ENCODE measurements at regions not wholly inside any gene's neighbourhood (a gene's known extent, or its start where the extent isn't known, plus 50 kb on each side); places are given as distances from the start of the nearest gene placed in this dataset.
"Not testable (repeated sequence)": the region's sequence is repeated elsewhere in the genome, so short reads cannot be mapped to it uniquely, and the experiment has no call there.

DNA sequence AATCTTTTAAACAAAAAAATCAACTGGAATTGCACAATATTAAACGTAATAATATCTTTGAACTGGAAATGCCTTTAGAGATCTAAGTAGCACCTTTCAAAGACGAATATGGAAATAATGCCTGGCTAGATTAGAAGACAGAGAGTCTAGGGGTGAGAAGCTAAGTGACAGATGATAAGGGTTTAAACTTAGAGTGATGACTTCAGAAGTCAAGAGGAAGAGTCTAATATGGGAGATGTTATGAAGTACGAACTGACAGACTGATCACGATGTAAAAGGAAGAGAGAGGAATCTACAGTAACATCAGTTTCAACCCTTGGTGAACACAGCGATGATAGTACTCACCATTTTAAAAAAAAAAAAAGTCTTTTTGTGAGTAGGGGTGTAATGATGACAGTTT is 57.9 kb downstream of the HINT1 start:
- no peak for DNase-seq

DNA sequence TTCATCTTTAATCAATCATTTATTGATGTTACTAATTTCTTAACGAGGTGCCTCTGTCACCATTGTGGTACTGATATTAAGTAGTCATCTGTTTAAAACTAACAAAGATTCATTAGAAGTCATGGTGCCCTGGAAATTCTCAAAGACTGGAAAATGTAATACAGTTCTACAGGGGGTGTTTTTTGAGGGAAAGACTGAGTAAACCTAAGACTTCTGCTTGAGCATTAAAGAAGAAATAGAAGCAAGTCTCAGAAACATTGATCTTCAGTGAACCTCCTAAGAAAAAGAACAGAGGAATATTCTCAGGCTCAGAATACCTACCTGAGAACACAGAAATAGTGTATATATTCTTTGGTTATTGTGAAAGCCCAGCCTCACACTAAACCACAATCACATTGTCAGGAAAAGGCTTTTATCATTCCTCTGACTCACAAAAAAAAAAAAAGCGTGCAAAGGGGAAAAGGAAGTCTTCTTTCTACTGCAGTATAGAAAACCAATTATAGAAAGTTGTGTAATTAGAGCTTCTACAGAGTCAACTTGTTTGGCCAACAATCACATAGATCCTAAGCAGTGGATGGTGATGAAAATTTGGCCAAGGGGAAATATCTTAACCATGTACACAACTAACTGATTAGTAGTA is 60.8 kb downstream of the HINT1 start:
- DNase-seq = no peak

DNA sequence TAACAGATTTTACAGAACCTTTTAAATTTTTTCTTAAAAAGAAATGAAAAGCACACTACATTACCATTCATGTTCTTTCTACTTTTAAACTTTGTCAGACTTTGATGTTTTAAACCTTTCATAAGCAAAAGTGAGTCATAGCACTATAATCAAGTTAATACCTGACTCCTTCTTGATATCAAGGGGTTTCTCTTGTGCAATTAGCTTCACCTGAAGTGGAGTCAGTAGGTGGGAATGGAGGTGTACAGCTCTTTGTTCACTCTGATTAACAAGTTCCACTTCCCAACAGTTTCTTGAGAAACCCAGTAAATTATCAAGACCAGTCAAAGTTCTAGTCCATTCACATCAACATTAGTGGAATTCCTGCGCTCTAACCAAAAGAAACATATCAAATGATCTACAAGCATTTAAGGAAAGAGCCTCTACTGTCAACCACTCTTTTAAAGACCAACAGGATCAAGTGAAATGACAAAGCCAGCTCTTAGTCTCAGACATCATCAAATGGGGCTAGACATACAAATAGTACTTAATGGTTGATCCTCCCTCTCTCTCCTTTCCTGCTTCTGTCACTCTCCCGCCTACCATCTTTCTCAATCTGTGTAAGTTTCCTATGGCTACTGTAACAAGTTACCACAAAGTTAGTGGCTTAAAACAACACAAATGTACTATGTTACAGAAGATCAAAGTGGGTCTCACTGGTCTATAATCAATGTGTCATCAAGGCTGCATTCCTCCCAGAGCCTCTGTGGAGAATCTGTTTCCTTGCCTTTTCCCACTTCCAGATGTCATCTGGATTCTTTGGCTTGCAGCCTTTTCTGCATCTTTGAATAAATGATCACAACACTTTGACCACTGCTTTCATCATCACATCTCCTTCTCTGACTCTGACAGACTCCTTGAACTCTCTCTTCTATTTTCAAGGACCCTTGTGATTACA is 68.0 kb downstream of the HINT1 start:
- DNase-seq = no peak

DNA sequence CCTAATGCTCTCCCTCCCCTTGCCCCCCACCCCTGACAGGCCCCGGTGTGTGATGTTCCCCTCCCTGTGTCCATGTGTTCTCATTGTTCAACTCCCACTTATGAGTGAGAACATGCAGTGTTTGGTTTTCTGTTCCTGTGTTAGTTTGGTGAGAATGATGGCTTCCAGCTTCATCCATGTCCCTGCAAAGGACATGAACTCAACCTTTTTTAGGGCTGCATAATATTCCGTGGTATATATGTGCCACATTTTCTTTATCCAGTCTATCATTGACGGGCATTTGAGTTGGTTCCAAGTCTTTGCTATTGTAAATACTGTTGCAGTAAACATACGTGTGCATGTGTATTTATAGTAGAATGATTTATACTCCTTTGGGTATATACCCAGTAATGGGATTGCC is 69.5 kb downstream of the HINT1 start:
- not testable (repeated sequence) for DNase-seq

DNA sequence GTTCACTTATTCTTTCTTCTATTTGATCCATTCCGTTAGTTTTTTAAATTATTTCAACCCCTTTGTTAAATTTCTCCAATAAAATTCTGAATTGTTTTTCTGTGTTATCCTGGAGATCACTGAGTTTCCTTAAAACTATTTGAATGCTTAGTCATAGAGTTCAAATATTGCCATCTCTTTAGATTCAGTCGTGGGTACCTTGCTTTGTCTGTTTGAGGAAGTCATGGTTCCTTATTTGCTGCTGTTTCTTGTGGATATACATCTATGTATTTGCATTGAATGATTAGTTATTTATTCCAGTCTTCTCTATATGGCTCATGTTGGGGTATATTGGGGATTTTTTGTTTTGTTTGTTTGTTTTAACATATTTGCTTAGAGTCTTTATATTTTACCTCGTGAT is 80.6 kb downstream of the HINT1 start:
- no peak for DNase-seq

DNA sequence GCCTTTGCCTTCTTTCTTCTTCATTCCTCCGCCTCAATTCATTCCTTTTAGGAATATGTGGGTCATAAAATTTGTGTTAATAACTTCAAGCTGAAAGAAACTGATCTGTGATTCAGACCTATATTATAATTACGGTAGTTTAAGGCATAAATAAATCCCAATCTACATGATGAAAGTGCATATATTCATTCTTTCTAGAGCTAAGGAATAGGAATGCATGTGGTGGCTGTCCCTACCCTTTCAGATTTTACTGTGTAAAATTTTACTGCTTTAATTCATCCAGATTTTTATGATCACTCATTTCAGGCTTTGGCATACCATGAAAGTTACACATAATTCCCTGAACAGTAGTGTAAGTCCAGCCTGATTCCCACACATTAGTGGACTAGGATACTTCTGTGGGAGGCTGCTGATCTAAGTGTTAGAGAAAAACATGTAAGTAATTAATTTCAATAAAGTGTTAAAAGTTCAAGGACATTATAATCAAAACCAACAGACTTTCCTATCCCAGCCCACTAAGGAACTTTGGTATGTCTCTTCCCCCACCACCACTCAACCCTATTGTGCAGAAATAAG is 83.1 kb downstream of the HINT1 start:
- no peak for DNase-seq

DNA sequence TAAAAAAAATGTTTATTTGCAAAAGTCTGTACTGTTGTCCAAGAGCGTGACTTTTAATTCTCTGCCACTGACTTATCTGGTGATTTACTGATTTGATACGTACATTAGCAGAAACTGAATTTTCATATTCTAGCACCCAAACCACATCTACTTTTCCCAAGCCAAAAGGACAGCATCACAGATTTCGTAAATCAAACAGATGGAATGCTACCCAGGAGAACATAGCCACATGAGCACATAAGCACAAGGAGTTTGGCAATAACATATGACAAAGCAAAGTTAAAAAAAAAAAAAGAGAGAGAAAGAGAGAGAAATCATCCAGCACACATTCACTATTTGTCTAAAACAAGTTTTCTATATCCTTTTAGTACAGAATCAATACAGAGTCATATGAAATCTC is 83.7 kb downstream of the HINT1 start:
- no peak for DNase-seq

DNA sequence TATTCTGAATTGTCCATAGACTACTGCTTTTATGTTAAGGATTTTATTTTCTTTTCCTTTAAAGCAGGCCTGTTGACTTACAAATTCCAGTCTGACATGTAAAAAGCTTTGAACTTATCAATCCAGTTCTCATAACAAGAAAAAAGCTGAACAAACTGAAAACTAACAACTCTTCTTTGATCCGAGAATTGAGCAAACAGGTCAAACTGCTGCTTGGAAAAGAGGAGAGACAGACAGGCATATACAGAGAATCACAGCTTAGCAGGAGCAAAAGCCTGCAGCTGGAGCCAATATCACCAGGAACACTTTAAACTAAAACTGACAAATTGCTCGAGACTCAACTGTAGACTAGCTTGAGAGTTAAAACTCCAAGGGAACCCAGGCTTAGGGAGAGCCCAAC is 85.8 kb downstream of the HINT1 start:
- no peak for DNase-seq

DNA sequence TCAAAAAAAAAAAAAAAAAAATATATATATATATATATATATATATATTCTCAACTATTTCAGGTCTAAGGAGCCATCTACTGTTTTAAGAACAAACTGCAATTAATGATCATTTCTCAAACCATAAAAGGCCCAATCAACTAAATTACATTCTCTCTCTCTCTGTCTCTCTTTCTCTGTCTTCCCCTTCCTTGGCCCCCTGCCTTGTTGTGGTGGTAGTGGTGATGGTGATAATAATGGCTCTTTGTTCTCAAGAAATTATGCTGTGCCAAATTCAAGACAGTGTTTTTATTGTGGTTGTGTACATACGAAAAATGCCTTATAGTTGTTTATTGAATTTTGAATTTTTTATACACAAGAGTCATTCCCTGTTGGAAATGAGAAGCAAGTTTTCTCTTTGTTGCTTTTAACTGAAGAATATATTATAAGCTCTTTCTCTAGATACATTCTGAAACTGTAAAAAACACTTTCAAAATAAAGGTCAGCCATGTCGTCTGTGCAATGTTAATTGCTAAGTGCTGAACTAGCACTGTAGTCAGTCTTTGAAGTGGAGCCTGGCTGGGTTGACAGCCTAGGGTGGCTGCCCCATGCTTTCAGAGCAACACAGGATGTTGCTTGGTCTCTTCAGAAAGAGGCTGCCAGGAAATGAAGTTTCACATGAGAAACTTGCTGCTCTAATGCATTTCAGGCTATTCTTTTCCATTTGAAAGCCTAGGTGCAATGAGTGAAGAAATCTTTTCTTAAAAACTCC is 96.0 kb downstream of the HINT1 start:
- no peak for DNase-seq

DNA sequence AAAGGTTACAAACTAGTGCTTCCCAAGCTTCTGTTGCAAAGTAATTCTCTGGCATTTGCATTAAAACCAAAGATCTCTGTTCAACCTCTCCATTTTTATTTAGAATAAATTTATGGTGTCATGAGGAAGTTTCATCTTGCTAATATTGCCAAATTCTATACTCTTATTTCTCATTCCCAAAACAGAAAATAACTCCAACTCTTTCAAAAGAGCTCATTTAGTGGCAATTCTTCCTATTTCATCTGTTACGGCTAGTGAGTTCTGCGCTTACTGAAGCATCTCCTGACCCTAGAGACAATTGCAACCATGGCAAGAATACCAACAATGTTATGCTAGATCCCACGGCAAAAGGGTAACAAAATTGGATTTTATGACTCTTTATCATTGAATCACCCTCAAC is 97.0 kb downstream of the HINT1 start:
- DNase-seq = no peak

DNA sequence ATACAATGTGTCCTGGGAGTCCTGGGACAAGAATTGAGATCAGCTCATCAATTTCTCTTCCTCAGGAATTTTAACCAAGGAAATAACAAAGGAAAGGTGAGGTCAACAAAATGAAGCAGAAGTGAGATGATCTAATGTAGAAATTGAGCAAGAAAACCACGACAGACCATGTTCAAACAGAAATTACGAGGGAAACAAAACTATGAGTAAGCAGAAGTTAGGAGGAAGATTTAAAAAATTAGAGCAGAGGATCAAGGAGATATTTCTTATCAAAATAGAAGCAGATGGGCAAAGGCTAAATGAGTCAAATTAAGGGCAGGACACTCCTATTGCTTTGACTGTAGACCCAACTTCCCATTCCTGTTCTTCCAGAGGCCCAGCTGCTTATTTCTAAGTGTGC is 97.4 kb downstream of the HINT1 start:
- DNase-seq = no peak

DNA sequence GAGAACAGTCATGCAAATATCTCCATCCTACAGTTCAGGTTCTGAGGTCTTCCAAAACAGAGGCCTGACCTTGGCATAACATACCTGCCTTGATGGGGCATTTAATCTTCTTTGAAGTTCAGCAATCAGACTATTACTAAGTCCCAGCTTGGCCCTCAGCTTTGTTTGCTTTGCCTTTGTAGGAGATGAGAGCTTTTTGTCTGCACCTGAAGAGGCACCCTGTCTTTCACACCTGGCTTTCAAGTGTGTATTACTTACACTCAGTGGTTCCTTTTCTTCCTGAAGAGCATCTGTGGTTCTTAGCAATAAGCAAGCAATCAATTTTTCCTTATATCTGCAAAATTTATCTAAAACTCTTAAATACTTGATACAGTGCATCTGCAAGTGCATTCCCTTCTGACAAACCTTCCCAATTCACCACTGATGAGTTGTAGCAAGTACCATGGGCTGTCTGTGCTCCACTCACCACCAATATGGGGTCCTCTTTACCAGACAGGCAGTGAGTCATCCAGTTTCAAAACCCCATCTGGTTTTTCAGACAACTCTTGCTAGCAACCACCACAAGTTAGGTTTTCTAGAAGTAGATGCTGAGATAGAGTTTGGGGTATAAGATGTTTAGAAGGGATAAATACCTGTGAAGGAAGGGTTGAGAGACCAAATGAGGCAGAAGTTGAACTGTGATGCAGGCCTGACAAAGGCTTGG is 100.2 kb downstream of the HINT1 start:
- no peak for DNase-seq

DNA sequence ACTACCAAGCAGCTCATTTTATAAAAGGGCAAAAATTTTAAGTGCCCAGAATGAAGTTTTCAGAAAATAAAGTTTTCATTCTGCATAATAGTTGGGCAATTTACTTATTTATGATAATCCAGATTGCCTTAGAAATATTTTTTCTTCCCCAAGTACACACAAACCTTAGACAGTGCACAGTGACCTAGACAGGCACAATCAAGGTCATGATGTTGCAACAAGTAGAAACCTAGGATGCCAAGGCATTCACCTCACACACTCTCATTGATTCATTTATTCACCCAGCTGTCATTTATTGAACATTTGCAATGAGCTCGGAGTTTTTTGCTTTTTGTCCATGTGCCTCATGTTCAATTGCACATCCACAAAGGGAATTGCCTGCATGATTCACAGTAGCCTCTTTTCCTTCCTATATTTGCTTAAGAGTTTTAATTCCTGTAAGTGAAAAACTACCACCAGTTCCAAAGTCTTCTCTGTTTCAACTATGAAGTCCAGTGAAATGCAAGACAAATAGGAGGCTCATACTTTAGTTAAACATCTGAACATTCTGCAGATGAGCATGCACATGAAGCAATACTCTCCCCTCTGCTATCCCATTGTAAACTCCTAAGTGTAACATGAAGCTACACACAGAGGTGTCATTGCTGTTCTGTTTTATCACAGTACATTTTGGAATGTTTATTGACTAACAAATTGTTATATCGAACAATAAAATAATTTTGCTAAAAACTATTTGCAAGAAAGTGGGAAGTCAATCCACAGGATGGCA is 122.9 kb downstream of the HINT1 start:
- no peak for DNase-seq

DNA sequence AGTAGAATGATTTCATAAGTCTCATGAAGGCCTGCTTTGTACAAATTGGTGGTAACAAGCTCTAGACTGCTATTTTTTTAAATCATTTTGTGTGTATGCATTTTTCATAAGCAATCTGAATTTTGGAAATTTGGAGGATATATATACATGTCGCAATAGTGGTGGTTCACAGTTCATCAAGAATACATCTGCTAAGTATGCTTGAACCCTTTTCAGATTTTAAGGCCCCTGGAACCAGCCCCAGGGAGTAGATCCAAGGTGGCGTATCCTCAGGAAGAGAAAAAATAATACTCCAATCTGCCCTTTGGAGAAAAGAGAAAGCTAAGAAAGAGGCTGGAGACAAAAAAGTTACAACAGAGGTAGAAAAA is 141.6 kb downstream of the HINT1 start:
- no peak for DNase-seq

DNA sequence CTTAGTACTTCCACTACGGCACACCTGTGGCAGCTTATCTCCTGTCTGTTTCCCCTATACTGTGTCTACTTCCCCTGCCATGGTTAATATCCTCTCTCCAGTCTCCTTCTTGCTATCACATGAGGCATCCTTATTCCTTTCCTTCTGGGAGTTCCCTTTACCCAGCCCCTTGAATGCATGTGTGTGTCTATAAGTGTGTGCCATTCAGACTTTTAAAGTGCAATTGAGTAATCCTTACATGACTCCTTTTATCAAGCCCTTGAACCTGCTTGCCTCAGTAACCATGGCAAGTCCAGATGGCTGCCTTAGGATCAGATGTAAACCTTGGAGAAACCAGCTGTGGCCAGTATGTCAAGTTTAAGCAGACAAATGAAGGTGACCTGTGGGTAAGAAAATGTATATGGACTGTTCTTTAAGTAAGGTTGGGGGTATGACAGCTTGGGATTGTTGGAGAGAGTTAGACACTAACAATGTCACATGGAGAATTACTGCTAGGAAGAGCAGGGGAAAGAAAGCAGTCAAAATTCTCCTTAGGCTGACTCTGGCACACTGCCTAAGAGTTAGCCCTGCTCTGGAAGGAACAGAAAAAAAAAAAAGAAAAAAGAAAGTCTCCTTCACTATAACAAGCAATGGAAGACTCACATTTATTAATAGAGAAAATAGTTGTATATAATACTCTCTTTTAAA is 142.1 kb downstream of the HINT1 start:
- no peak for DNase-seq

DNA sequence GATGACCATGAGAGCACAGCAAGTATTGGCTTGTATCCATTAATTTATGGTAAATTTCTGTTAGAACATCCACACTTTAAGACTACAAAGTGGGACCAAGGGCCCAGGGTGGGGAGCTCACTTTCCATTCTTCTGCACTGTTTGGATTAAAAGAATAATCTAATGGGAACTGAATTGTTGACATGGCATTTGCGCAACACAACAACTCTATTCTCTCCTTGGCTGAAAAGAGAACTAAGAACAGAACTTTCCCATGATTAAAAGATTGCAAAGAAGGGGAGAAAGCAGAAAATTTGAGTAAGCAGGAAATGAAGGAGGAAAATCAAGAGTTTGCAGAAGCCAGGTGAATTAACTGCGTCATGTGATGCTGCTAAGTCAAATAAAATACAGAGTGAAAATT is 143.4 kb downstream of the HINT1 start:
- DNase-seq = no peak

DNA sequence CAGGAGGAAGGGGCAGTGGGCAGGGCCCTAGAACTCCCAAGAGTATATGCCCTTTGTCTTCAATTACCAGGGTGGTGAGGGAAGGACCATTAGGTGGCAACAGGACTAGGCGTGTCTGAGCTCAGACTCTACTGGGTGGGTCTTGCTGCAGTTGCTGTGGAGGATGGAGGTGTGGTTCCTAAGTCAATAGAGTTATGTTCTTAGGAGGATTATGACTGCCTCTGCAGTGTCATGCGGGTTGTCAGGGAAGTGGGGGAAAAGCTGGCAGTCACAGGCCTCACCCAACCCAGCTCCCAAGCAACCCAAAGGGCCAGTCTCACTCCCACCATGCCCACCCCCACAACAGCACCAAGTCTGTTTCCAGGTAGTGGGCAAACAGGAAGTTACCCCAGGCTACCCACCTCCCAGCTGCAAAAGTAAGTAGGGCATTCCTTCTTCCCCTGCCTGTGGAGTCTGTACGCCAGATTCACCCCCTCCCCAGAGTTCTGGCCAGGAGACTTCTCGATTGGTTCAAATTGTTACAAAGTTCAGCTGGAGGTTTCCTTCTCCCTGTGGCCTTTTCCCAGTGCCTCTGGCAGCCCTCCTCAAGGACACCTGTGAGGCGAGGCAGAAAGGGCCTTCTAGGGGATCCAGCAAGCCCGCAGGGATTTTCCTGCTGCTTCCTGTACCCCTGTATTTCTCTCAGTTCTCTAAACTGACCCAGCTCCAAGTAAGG is 145.3 kb downstream of the HINT1 start:
- DNase-seq = no peak

DNA sequence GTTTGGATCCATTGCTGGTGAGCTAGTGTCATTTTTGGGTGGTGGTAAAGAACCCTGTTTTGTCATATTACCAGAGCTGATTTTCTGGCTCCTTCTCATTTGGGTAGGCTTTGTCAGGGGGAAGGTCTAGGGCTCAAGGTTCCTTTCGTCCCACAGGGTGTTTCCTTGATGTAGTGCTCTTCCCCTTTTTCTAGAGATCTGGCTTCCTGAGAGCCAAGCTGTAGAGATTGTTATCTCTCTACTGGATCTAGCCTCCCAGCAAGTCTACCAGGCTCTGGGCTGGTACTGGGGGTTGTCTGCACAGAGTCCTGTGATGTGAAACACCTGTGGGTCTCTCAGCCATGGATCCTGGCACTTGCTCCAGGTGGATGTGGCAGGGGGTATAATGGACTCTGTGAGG is 145.9 kb downstream of the HINT1 start:
- DNase-seq = no peak

DNA sequence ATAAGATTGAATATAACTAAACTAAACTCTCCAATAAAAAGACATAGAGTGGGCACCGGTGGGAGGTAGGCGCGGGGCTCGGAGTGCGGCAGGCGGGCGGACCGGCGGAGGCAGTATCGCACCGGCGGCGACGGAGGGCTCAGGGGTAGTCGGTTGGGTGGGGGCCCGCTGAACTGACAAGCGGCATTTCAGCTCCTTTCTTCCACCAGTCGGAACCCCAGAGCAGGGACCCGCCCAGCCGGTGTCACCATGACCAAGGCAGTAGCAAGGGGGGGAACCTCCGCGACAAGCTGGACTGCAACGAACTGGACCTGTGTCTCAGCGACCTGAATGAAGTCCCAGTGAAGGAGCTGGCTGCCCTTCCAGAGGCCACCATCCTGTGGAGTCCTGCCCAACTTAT is 156.7 kb downstream of the HINT1 start:
- no peak for DNase-seq

DNA sequence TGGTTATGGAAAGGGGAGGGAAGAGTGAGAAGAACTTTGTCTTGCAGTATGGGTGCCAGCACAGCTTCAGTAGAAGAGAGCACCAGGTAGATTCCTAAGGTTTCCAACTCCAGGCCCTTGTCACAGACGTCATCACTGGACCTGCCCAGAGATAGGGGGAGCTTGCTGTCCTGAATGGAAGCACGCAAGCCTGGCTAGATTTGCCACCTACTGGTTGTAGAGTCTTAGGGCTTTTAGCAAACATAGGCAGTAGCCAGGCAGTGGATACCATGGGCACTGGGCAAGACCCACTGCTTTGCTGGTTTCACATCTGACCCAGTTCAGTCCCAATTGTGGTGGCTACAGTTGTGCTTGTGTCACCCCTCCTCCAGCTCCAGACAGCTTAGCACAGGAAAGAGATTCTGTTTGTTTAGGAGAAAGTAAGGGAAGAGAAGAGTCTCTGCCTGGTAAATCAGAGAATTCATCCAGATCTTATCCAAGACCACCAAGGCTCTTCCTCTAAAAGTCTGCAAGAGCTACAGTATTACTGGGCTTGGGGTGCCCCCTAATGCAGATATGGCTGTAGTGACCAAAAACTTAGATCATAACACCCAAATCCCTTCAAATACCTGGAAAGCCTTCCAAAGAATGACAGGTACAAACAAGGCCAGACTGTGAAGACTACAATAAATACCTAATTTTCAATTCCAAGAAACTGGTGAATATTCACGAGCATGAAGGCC is 158.9 kb downstream of the HINT1 start:
- no peak for DNase-seq
